ENCODE measurements at regions not wholly inside any gene's neighbourhood (a gene's known extent, or its start where the extent isn't known, plus 50 kb on each side); places are given as distances from the start of the nearest gene placed in this dataset.

DNA sequence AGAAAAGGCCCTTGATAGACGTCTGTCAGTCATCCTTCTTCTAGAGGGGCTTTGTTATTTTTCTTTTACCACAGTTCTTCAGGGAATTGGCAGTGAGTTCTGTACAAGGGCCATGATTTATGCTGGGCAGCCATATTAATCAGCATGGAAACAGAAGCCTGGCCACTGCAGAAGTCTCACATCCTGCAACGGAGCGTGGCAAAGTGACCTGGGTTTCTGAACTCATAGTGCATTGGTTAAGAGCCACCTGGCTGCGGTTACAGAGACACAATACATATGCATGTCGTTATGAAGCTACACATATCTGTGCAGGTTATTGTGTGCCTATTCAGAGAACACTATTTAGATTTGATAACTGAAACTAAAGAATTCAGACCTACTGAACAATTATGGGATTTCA lies 419.4 kb upstream of the CELF2 start:
- H2AFZ ChIP-seq = no peak overlapping the region
- no peaks in the 10 kb centered on the region for H3K4me1 ChIP-seq (ENCODE audit: insufficient read depth)
- DNase-seq (ENCODE audit: low spot score) = no peak
- H3K9me3 ChIP-seq (ENCODE audit: low read depth) = no peaks in the 10 kb centered on the region
- no peak overlapping the region for H3K27ac ChIP-seq
- H3K79me2 ChIP-seq = no peaks in the 10 kb centered on the region
- H3K4me3 ChIP-seq = no peak overlapping the region
- TF ChIP-seq, protein P1, sequence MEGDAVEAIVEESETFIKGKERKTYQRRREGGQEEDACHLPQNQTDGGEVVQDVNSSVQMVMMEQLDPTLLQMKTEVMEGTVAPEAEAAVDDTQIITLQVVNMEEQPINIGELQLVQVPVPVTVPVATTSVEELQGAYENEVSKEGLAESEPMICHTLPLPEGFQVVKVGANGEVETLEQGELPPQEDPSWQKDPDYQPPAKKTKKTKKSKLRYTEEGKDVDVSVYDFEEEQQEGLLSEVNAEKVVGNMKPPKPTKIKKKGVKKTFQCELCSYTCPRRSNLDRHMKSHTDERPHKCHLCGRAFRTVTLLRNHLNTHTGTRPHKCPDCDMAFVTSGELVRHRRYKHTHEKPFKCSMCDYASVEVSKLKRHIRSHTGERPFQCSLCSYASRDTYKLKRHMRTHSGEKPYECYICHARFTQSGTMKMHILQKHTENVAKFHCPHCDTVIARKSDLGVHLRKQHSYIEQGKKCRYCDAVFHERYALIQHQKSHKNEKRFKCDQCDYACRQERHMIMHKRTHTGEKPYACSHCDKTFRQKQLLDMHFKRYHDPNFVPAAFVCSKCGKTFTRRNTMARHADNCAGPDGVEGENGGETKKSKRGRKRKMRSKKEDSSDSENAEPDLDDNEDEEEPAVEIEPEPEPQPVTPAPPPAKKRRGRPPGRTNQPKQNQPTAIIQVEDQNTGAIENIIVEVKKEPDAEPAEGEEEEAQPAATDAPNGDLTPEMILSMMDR (IDR thresholded peaks at IDR 0.05; ENCODE audit: poor library complexity) = no peak
- TF ChIP-seq EZH2 (IDR thresholded peaks at IDR 0.05; ENCODE audit: borderline replicate concordance) (no peak), EZH2phosphoT487 (IDR thresholded peaks at IDR 0.05; ENCODE audit: low read depth, severe bottlenecking, unreplicated experiment) (no peak)
- H3K36me3 ChIP-seq (replicated peaks; ENCODE audit: insufficient read depth, low read depth) = no peaks in the 10 kb centered on the region
- H3K4me2 ChIP-seq = no peak overlapping the region
- no peaks in the 10 kb centered on the region for H3K9me2 ChIP-seq (replicated peaks; ENCODE audit: insufficient read depth)
- H4K20me1 ChIP-seq (ENCODE audit: insufficient read depth, poor library complexity, severe bottlenecking) = no peaks in the 10 kb centered on the region
- H3K27me3 ChIP-seq = no peaks in the 10 kb centered on the region
- 79% methylated on average over 5 of the region's 5 CpGs for WGBS (ENCODE audit: low lambda C conversion rate, missing lambda C conversion rate)

DNA sequence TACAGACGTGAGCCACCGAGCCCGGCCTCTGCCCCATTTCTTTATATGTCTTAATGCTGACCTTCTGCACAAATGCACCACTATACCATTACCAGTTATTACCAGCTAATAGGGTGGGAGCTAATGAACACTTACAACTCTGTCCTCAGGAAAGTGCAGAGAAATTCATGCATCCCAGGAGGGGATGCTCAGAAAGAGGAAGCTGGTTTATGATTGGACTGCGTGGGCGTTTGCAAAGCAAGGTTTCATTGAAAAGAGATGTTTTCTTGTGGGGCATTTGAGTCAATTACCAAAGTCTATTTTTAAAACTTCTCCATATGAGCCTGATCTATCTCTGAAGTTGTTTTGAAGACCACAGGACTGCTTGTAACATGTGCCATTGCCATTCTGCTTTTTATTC lies 417.7 kb upstream of the CELF2 start:
- Histone ChIP-seq H4K20me1 (ENCODE audit: insufficient read depth, poor library complexity, severe bottlenecking) (no peaks in the 10 kb centered on the region), H3K9me3 (ENCODE audit: low read depth) (no peaks in the 10 kb centered on the region), H3K27me3 (no peaks in the 10 kb centered on the region), H3K36me3 (replicated peaks; ENCODE audit: insufficient read depth, low read depth) (no peaks in the 10 kb centered on the region), H3K4me1 (ENCODE audit: insufficient read depth) (no peaks in the 10 kb centered on the region), H3K4me2 (no peak overlapping the region), H3K9me2 (replicated peaks; ENCODE audit: insufficient read depth) (no peaks in the 10 kb centered on the region), H2AFZ (no peak overlapping the region), H3K79me2 (no peaks in the 10 kb centered on the region), H3K4me3 (no peak overlapping the region), H3K27ac (no peak overlapping the region)
- WGBS (ENCODE audit: low lambda C conversion rate, missing lambda C conversion rate) = 96% methylated on average over 5 of the region's 5 CpGs
- no peak for TF ChIP-seq EZH2 (IDR thresholded peaks at IDR 0.05; ENCODE audit: borderline replicate concordance)
- TF ChIP-seq EZH2phosphoT487 (IDR thresholded peaks at IDR 0.05; ENCODE audit: low read depth, severe bottlenecking, unreplicated experiment) = no peak
- TF ChIP-seq, protein P1 (IDR thresholded peaks at IDR 0.05; ENCODE audit: poor library complexity) = no peak
- DNase-seq (ENCODE audit: low spot score) = no peak

DNA sequence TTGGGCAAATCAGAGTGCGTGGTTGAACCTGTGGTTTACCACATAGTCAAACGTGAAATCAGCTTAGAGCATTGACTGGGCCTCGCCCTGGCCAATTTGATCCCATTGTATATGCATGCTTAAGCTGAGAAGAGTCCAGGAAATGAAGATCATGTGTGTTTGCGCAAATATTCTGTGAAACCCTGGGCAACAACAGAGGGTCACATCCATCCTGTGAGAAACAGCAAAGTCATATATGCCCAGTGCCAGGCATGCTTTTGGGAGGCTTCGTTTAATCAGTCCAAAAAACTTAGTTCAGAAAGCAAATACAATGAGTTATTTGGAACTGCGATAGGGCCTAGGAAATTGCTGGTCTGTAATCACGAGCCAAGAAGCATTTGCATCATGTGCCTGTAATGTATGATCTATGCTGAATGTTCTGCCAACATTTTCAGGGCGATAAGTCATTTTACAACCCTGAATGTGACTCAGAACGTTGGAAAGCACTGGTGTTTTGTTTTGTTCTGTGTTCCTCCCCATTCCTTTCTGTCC lies 412.1 kb upstream of the CELF2 start:
- no peaks in the 10 kb centered on the region for H3K27me3 ChIP-seq
- no peaks in the 10 kb centered on the region for H3K36me3 ChIP-seq (replicated peaks; ENCODE audit: insufficient read depth, low read depth)
- H4K20me1 ChIP-seq (ENCODE audit: insufficient read depth, poor library complexity, severe bottlenecking) = no peaks in the 10 kb centered on the region
- H3K27ac ChIP-seq = peak overlapping the region; percentile 70
- H3K4me1 ChIP-seq (ENCODE audit: insufficient read depth) = peaks cover 7% of the 10 kb centered on the region
- peak overlapping the region; percentile 17 for H2AFZ ChIP-seq
- H3K4me2 ChIP-seq = no peak overlapping the region
- H3K4me3 ChIP-seq = no peak overlapping the region
- H3K79me2 ChIP-seq = no peaks in the 10 kb centered on the region
- H3K9me2 ChIP-seq (replicated peaks; ENCODE audit: insufficient read depth) = no peaks in the 10 kb centered on the region
- DNase-seq (ENCODE audit: low spot score) = peak; percentile 39
- WGBS (ENCODE audit: low lambda C conversion rate, missing lambda C conversion rate) = 70% methylated on average over 9 of the region's 9 CpGs
- TF ChIP-seq EZH2phosphoT487 (IDR thresholded peaks at IDR 0.05; ENCODE audit: low read depth, severe bottlenecking, unreplicated experiment) (no peak), EZH2 (IDR thresholded peaks at IDR 0.05; ENCODE audit: borderline replicate concordance) (no peak)
- TF ChIP-seq, protein P1 (IDR thresholded peaks at IDR 0.05; ENCODE audit: poor library complexity) = no peak
- no peaks in the 10 kb centered on the region for H3K9me3 ChIP-seq (ENCODE audit: low read depth)
